Peyer's patch (tissue), 4 donors: ENCODE measurements at regions not wholly inside any gene's neighbourhood (a gene's known extent, or its start where the extent isn't known, plus 50 kb on each side); places are given as distances from the start of the nearest gene placed in this dataset.

Experiments
- DNase-seq, 3 donors: peaks; one replicate each; pipeline ENCODE4 v3.0.0-alpha.2; 2017 to 2019
- H3K27ac ChIP-seq, 4 donors: fragments of 200-600 bp; sonication (generic); one replicate each; pipeline ENCODE4 v1.5.1; 2016 to 2019
- H3K27me3 ChIP-seq, 2 donors: fragments of 200-600 bp; sonication (generic); one replicate each; pipeline ENCODE4 v1.5.1; 2019
- H3K36me3 ChIP-seq, 3 donors: fragments of 200-600 bp; sonication (generic); one replicate each; pipeline ENCODE4 v1.5.1; 2016 to 2019
- H3K4me1 ChIP-seq, 4 donors: fragments of 200-600 bp; sonication (generic); one replicate each; pipeline ENCODE4 v1.5.1; 2016 to 2019
- H3K4me3 ChIP-seq, 4 donors: fragments of 200-600 bp; sonication (generic); 1 replicate in 3 of 4; 2 replicates in 1 of 4; pipeline ENCODE4 v1.5.1; 2016 to 2019; ENCODE audit warnings: mild to moderate bottlenecking in 1 of 4
- H3K9me3 ChIP-seq, 4 donors: fragments of 200-600 bp; sonication (generic); one replicate each; pipeline ENCODE4 v1.5.1; 2016 to 2019; ENCODE audit warnings: mild to moderate bottlenecking in 1 of 4
- POLR2A ChIP-seq, 2 donors: fragments of 450-650 bp; IDR thresholded peaks; one replicate each; pipeline ENCODE4 v1.5.1; 2017; ENCODE audit warnings: antibody characterized with exemption in 2 of 2, mild to moderate bottlenecking in 2 of 2, moderate library complexity in 2 of 2
- TF ChIP-seq, protein P1 (sequence below), 6 experiments: fragments of 450-650 bp in 4 of 6; fragments of 200-600 bp in 2 of 6; sonication (generic) in 1 of 6; IDR thresholded peaks; one replicate each; pipeline ENCODE4 v1.5.1; 2017 to 2019; ENCODE audit warnings: antibody characterized with exemption in 6 of 6, mild to moderate bottlenecking in 3 of 6, moderate library complexity in 1 of 6

DNA sequence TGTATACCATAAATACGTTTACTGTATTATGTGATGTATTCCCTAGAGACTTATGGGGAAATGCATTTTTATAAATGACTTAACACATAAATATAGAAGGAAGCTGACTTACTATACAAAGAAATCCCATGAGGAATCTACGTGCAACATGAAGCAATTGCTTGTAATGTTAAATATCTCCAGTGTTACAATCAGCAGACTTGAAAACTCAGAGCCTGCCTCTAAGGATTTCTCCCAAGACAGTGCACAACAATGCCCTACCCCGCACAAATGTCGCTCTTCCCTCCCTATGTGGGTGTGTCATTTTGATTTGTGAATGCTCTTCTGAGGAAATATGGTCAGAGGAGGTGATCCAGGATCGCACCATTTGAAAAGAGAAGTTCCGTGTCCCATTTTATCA is 629.0 kb downstream of the NR2F2 start:
- no peak overlapping the region for H3K4me3 ChIP-seq
- no peak overlapping the region for H3K27ac ChIP-seq
- no peak for DNase-seq
- H3K27me3 ChIP-seq = no peaks in the 10 kb centered on the region
- no peaks in the 10 kb centered on the region for H3K9me3 ChIP-seq
- TF ChIP-seq, protein P1, sequence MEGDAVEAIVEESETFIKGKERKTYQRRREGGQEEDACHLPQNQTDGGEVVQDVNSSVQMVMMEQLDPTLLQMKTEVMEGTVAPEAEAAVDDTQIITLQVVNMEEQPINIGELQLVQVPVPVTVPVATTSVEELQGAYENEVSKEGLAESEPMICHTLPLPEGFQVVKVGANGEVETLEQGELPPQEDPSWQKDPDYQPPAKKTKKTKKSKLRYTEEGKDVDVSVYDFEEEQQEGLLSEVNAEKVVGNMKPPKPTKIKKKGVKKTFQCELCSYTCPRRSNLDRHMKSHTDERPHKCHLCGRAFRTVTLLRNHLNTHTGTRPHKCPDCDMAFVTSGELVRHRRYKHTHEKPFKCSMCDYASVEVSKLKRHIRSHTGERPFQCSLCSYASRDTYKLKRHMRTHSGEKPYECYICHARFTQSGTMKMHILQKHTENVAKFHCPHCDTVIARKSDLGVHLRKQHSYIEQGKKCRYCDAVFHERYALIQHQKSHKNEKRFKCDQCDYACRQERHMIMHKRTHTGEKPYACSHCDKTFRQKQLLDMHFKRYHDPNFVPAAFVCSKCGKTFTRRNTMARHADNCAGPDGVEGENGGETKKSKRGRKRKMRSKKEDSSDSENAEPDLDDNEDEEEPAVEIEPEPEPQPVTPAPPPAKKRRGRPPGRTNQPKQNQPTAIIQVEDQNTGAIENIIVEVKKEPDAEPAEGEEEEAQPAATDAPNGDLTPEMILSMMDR (IDR thresholded peaks at IDR 0.05) = no peak
- TF ChIP-seq POLR2A (IDR thresholded peaks at IDR 0.05) = no peak
- H3K36me3 ChIP-seq = no peaks in the 10 kb centered on the region
- no peaks in the 10 kb centered on the region for H3K4me1 ChIP-seq

DNA sequence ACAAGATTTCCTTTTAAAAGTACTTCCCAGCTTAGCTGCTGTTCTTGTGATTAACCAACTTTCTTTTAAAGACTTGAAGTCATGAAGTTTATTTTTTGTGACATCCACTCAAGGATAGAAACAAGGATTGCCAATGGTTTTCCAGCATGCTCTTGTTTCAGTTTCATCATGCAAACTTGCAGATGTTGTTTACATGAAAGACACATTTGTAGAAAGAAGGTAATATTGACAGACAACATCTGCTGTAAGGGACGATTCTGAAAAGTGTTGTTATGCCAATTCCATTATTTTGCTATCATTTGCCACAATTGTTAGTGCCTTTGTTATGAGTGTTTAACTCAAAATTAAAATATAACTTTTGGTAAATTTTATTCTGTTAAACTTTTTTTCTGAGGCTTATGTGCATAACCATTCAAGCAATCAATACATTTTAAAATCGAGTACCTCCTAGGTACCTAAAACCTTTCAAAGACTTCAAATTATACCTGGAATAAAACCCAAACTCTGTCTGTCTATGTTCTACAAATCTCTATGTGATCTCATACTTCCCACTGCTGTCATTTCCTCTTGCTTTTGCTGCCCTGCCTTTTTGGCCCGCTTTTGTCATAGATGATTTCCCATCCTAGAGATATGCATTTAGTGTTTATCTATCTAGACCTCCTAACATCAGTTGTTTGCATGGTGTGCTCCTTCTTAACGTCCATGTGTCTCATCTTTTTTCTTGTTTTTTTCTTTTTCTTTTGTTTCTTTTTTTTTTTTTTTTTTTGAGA is 630.4 kb downstream of the NR2F2 start:
- Histone ChIP-seq H3K4me1 (no peaks in the 10 kb centered on the region), H3K27ac (no peak overlapping the region), H3K4me3 (no peak overlapping the region), H3K9me3 (no peaks in the 10 kb centered on the region), H3K27me3 (no peaks in the 10 kb centered on the region), H3K36me3 (no peaks in the 10 kb centered on the region)
- TF ChIP-seq, protein P1 (IDR thresholded peaks at IDR 0.05) = no peak
- no peak for TF ChIP-seq POLR2A (IDR thresholded peaks at IDR 0.05)
- no peak for DNase-seq

DNA sequence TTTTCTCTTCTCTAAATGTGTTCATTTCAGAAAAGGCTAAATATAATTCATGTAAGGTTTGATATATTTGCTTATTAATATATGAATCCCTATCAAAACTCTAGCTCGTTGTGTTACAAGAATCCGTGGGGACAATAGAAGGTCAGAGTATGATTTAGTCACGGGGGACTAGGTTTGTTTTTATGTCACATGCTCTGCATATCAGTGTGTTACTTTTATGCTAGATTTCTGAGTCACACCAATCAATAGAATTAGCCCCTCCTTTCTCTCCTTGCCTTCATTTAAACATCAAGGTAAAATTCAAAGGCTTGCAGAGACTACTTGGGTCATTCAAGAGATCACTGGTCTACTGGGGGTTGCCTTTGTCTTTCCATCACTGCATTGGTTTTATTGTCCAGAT is 636.1 kb downstream of the NR2F2 start:
- H3K4me3 ChIP-seq = no peak overlapping the region
- H3K27ac ChIP-seq = no peak overlapping the region
- no peaks in the 10 kb centered on the region for H3K36me3 ChIP-seq
- H3K27me3 ChIP-seq = no peaks in the 10 kb centered on the region
- no peak for DNase-seq
- TF ChIP-seq, protein P1 (IDR thresholded peaks at IDR 0.05) = no peak
- TF ChIP-seq POLR2A (IDR thresholded peaks at IDR 0.05) = no peak
- no peaks in the 10 kb centered on the region for H3K4me1 ChIP-seq
- H3K9me3 ChIP-seq = no peaks in the 10 kb centered on the region

DNA sequence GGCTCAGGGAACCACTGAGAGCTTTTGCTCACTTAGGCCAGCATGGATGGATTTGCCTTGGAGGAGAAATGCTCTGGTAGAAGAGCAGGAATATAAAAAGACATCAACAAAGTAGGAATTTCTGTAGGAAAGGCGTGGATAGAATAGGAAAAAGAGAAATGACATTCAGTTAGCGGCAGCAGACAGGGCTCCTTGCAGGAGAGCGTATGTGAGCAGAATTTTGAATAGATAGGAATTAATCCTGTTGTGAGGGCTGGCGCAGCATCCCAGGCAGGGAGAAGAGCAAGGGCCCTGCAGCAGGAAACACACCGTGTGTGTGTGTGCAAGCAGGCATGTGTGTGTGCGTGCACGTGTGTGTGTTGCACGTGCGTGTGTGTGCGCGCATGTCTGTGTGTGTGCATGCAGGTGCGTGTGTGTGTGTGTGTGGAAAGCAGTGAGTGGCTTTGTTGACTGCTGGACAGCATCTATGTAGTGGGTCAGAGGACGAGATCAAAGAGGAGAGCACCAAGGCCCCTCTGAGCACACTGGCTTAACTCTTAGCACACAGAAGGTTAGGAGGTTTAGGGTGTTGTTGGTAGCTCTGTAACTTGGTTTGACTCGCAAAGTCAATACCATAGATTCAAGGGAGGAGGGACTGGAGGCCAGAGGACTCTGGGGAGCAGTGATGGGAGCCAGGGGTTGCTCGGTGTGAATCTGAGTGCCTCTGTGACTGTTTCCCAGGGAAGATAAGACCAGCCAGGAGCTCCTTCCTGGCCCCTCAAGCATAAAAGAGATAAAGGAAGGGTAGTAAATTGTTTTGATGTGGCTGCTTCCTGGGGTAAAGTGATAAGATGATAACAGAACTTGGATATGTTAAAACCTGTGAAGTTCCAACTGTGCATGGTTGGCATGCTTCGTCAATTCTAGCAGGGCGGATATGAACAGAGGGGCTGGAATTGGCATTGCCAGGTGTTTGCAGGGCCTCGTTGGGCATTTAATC is 639.5 kb downstream of the NR2F2 start:
- no peak for TF ChIP-seq POLR2A (IDR thresholded peaks at IDR 0.05)
- TF ChIP-seq, protein P1 (IDR thresholded peaks at IDR 0.05) = no peak
- no peak for DNase-seq
- H3K4me1 ChIP-seq = no peaks in the 10 kb centered on the region
- no peaks in the 10 kb centered on the region for H3K27me3 ChIP-seq
- no peaks in the 10 kb centered on the region for H3K9me3 ChIP-seq
- H3K36me3 ChIP-seq = no peaks in the 10 kb centered on the region
- no peak overlapping the region for H3K27ac ChIP-seq
- no peak overlapping the region for H3K4me3 ChIP-seq

DNA sequence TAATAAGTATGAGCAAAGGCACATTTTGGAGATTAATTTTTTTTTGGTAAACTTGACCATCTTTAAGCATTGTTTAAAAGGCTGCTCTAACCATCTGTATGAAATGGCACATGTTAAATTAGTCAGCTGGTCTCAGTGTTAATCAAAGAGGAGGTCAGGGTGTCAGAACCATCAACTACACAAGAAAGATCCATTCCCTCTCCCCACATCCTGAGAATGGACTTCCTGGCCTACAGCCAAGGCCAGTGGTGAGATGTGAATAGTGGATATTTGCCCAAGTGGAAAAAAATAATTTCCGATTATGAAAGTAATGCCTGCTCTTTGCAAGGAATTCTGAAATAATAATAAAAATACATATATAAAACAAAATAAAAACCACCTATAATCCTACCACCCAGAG is 641.7 kb downstream of the NR2F2 start:
- no peaks in the 10 kb centered on the region for H3K27me3 ChIP-seq
- no peak for TF ChIP-seq POLR2A (IDR thresholded peaks at IDR 0.05)
- TF ChIP-seq, protein P1 (IDR thresholded peaks at IDR 0.05) = no peak
- H3K4me1 ChIP-seq = no peaks in the 10 kb centered on the region
- no peak overlapping the region for H3K4me3 ChIP-seq
- no peak overlapping the region for H3K27ac ChIP-seq
- H3K36me3 ChIP-seq = no peaks in the 10 kb centered on the region
- no peaks in the 10 kb centered on the region for H3K9me3 ChIP-seq
- no peak for DNase-seq
